A549 (cell line): ENCODE measurements at regions not wholly inside any gene's neighbourhood (a gene's known extent, or its start where the extent isn't known, plus 50 kb on each side); places are given as distances from the start of the nearest gene placed in this dataset.

ENCODE experiments used
- ATAC-seq, 2 experiments: fragments of 200-7000 bp in 1 of 2; fragments of >200 bp in 1 of 2; cut with Nextera tagmentation in 1 of 2; cut with Tn5 transposase in 1 of 2; 3 replicates each; pipeline versions ENCODE4 v1.8.0 to v1.9.1; 2018 to 2020; ENCODE audit warnings: mild to moderate bottlenecking in 1 of 2, moderate library complexity in 1 of 2
- CTCF ChIA-PET: fragments of 300-600 bp; sonication (Branson Sonifier 250); formaldehyde crosslinking; extraction: SDS; loops from one replicate; lab custom pipeline; 2021; ENCODE audit warnings: antibody characterized with exemption, inconsistent platforms; lab: Yijun Ruan, JAX
- POLR2A ChIA-PET: fragments of 350-600 bp; formaldehyde crosslinking; extraction: SDS; loops from one replicate; lab custom pipeline; 2021; ENCODE audit warnings: antibody characterized with exemption, inconsistent platforms; lab: Yijun Ruan, JAX
- DNase-seq, 2 experiments: peaks; one replicate each; pipeline versions ENCODE4 v3.0.0 to v3.0.0-alpha.2; 2011 to 2016; ENCODE audit warnings: low read depth in 1 of 2, low spot score in 1 of 2
- FAIRE-seq: peaks from 2 replicates; lab custom pipeline; 2011; peaks lifted over from hg19 to GRCh38; lab: Jason Lieb, UNC
- H3K27ac ChIP-seq, 2 experiments: fragments of >200 bp; sonication (Bioruptor Twin); formaldehyde crosslinking; 3 replicates each; pipeline ENCODE4 v1.5.1; 2016 to 2017
- H3K4me1 ChIP-seq: fragments of >200 bp; sonication (Bioruptor Twin); formaldehyde crosslinking; 3 replicates; pipeline ENCODE4 v1.6.1; 2016
- H3K4me2 ChIP-seq: fragments of >200 bp; sonication (Bioruptor Twin); formaldehyde crosslinking; 3 replicates; pipeline ENCODE4 v1.6.1; 2016
- H3K4me3 ChIP-seq: fragments of >200 bp; sonication (Bioruptor Twin); formaldehyde crosslinking; 3 replicates; pipeline ENCODE4 v1.5.1; 2016
- H3K9me3 ChIP-seq: fragments of >200 bp; sonication (Bioruptor Twin); formaldehyde crosslinking; 3 replicates; pipeline ENCODE4 v1.6.1; 2016
- BHLHE40 ChIP-seq: IDR thresholded peaks from 2 replicates; pipeline ENCODE4 v1.6.1; 2012; ENCODE audit warnings: low read depth, low read length, inconsistent platforms
- CBX2 ChIP-seq: fragments of 200-600 bp; sonication (generic); IDR thresholded peaks from 2 replicates; pipeline ENCODE4 v1.6.1; 2016; ENCODE audit warnings: low read depth, mild to moderate bottlenecking, borderline replicate concordance
- CHD4 ChIP-seq: fragments of 200-600 bp; sonication (generic); IDR thresholded peaks from 2 replicates; pipeline ENCODE4 v1.6.1; 2016; ENCODE audit warnings: antibody characterized with exemption, mild to moderate bottlenecking, borderline replicate concordance
- E2F6 ChIP-seq: IDR thresholded peaks from 2 replicates; pipeline ENCODE4 v1.6.1; 2012; ENCODE audit warnings: low read depth, borderline replicate concordance
- EHF ChIP-seq: fragments of 250-450 bp; sonication (Bioruptor Pico); IDR thresholded peaks from 2 replicates; pipeline ENCODE4 v1.5.0; 2020; ENCODE audit warnings: mild to moderate bottlenecking
- EHMT2 ChIP-seq: fragments of 200-600 bp; sonication (generic); IDR thresholded peaks from 2 replicates; pipeline ENCODE4 v1.6.1; 2016; ENCODE audit warnings: antibody characterized with exemption, low read depth, mild to moderate bottlenecking, moderate library complexity
- EP300 ChIP-seq, 2 experiments: fragments of >200 bp; sonication (Bioruptor Twin); formaldehyde crosslinking; IDR thresholded peaks; 2 replicates in 1 of 2; 3 replicates in 1 of 2; pipeline ENCODE4 v1.6.1; 2016 to 2017
- FOSB ChIP-seq: fragments of 250-450 bp; sonication (Bioruptor Pico); IDR thresholded peaks from 2 replicates; pipeline ENCODE4 v1.5.0; 2020; ENCODE audit warnings: mild to moderate bottlenecking, moderate library complexity
- FOXS1 ChIP-seq: fragments of 250-450 bp; sonication (Bioruptor Pico); IDR thresholded peaks from 2 replicates; pipeline ENCODE4 v1.5.0; 2020; ENCODE audit warnings: mild to moderate bottlenecking, moderate library complexity
- GATA3 ChIP-seq: IDR thresholded peaks from 2 replicates; pipeline ENCODE4 v1.6.1; 2012; ENCODE audit warnings: borderline replicate concordance
- KDM1A ChIP-seq: fragments of 200-600 bp; sonication (generic); IDR thresholded peaks from 2 replicates; pipeline ENCODE4 v1.6.1; 2016; ENCODE audit warnings: low read depth, mild to moderate bottlenecking
- KDM5A ChIP-seq: fragments of 200-600 bp; sonication (generic); IDR thresholded peaks from 2 replicates; pipeline ENCODE4 v1.6.1; 2016; ENCODE audit warnings: antibody characterized with exemption, mild to moderate bottlenecking
- MAZ ChIP-seq: fragments of 150-350 bp; IDR thresholded peaks from 2 replicates; pipeline ENCODE4 v1.6.1; 2014; ENCODE audit warnings: antibody characterized with exemption, low read depth, low read length, borderline replicate concordance
- NR3C1 ChIP-seq: fragments of >200 bp; sonication (Bioruptor Twin); formaldehyde crosslinking; IDR thresholded peaks from 3 replicates; pipeline ENCODE4 v1.6.1; 2017
- RNF2 ChIP-seq: fragments of 200-600 bp; sonication (generic); IDR thresholded peaks from 2 replicates; pipeline ENCODE4 v1.6.1; 2016; ENCODE audit warnings: low read depth, mild to moderate bottlenecking, antibody characterized with exemption, moderate library complexity, borderline replicate concordance
- TFCP2L1 ChIP-seq: fragments of 250-450 bp; sonication (Bioruptor Pico); IDR thresholded peaks from 2 replicates; pipeline ENCODE4 v1.5.0; 2021; ENCODE audit warnings: mild to moderate bottlenecking
- TP53 ChIP-seq: fragments of 250-450 bp; sonication (Bioruptor Pico); IDR thresholded peaks from 2 replicates; pipeline ENCODE4 v1.5.0; 2021; ENCODE audit warnings: mild to moderate bottlenecking, moderate library complexity
- USF2 ChIP-seq: fragments of 450-650 bp; IDR thresholded peaks from 2 replicates; pipeline ENCODE4 v1.6.1; 2014; ENCODE audit warnings: antibody characterized with exemption
- ZNF302 ChIP-seq: fragments of 250-450 bp; sonication (Bioruptor Pico); IDR thresholded peaks from 2 replicates; pipeline ENCODE4 v1.9.0; 2021; ENCODE audit warnings: inconsistent platforms, mild to moderate bottlenecking, moderate library complexity
- WGBS: methylation state at CpG from one replicate; pipeline ENCODE4 v1.1.6; 2017; ENCODE audit errors: missing lambda C conversion rate; 5-methylcytosine and 5-hydroxymethylcytosine counted together
- TF ChIP-seq, protein P1 (sequence below): fragments of >200 bp; sonication (Bioruptor Twin); formaldehyde crosslinking; IDR thresholded peaks from 2 replicates; pipeline ENCODE4 v1.6.1; 2016
- TF ChIP-seq, protein P2 (sequence below): fragments of 150-350 bp; IDR thresholded peaks from 2 replicates; pipeline ENCODE4 v1.6.1; 2014; ENCODE audit warnings: low read depth, mild to moderate bottlenecking, low read length
- TF ChIP-seq, protein P3 (sequence below): fragments of >200 bp; sonication (Bioruptor Twin); formaldehyde crosslinking; IDR thresholded peaks from 3 replicates; pipeline ENCODE4 v1.5.1; 2016

DNA sequence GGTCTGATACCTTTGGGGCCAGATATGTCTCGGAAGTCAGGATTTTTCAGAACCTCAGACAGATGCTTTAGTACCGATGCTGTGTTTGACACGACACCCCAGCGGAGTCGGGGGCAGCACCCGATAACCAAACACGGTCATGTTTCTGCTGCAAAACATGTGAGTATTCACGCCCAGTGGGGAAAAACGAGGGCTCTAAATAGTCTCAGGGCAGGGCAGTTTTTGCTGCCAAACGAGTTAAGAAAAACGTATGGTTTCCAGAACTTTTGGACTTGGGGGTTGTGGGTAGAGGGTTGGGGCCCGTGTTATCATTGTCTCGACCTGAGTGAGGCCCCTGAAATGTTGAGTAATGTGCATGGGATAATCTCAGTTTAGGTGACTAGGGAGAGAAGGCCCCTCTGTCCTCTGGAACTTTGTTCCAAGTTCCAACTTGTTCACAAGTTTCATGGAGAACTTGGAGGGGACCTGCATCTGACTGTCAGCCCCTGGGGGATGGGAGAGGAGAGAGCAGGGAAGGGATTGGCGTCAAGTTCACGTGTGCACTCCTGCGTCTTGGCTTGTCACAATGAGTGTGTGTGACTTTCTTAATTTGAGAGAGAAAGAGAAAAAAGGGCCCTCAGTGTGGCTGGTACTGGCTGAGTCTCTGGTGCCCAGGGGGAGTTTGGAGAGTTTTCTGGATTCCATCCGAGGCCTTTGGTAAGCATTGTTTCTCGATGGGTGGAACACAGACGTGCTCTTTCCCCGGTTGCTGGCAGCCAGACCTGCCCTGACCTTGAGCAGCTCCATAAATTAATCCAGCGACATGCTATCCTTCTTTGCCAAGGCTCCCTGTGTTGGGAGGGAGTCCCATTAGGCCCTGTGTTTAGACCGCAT is 83.9 kb upstream of the CIBAR2 start:
- H3K27ac ChIP-seq: no peak overlapping the region
- TF ChIP-seq EHMT2 (no peak), ZNF302 (CRISPR knock-in tag) (no peak), USF2 (no peak), KDM1A (no peak)
- ATAC-seq: no peak
- H3K9me3 ChIP-seq: no peaks in the 10 kb centered on the region
- CTCF ChIA-PET: interaction anchor here (0.9 to 1.7 kb wide), 4 partner anchors 47 to 81 kb away, joined by 3 to 4 read pairs (median 3); no protein-coding TSS in a partner anchor
- WGBS: 79% methylated on average over 22 of the region's 22 CpGs
- no peak for DNase-seq
- no peak overlapping the region for H3K4me3 ChIP-seq
- no peak for FAIRE-seq
- POLR2A ChIA-PET: no interaction called here
- H3K4me1 ChIP-seq: peaks cover 9% of the 10 kb centered on the region; the same call in 2 of the 3 replicates
- H3K4me2 ChIP-seq: no peak overlapping the region

- Histone ChIP-seq H3K4me3 (no peak overlapping the region), H3K4me1 (peaks cover 9% of the 10 kb centered on the region; the same call in 2 of the 3 replicates), H3K4me2 (no peak overlapping the region), H3K9me3 (no peaks in the 10 kb centered on the region), H3K27ac (no peak overlapping the region)
- ATAC-seq: no peak
- no peak for DNase-seq
- TF ChIP-seq MAZ (no peak), BHLHE40 (no peak), CHD4 (no peak), EHF (CRISPR knock-in tag) (no peak), FOSB (CRISPR knock-in tag) (no peak), KDM5A (no peak), EP300 (IDR thresholded peaks at IDR 0.05) (no peak), RNF2 (no peak)
- FAIRE-seq: no peak
- ChIA-PET POLR2A (no interaction called here), CTCF (interaction anchor here (0.8 to 2.2 kb wide), 5 partner anchors 8 to 82 kb away, joined by 3 to 7 read pairs (median 3); no protein-coding TSS in a partner anchor)
- WGBS: 87% methylated on average over 13 of the region's 13 CpGs
Observed at GRCh38 chr16:85196976-85197375, 84.7 kb upstream of the CIBAR2 start.

GRCh38 chr16:85197611-85198566 is 85.6 kb upstream of the CIBAR2 start:
- 0 out of 6 replicates have a peak overlapping the region, but pooled peaks of 1 of the 2 experiments have one; percentile 32 for H3K27ac ChIP-seq
- no peak overlapping the region for H3K4me2 ChIP-seq
- ChIA-PET CTCF (interaction anchor here (0.7 to 2.2 kb wide), 7 partner anchors 9 to 444 kb away, joined by 3 to 7 read pairs (median 3); no protein-coding TSS in a partner anchor), POLR2A (no interaction called here)
- H3K9me3 ChIP-seq: no peaks in the 10 kb centered on the region
- WGBS: 85% methylated on average over 21 of the region's 22 CpGs
- H3K4me1 ChIP-seq: peaks cover 9% of the 10 kb centered on the region; the same call in 2 of the 3 replicates
- ATAC-seq (no peak; a peak in 1 of 6 replicates), FAIRE-seq (no peak), DNase-seq (no peak)
- H3K4me3 ChIP-seq: no peak overlapping the region
- no peak for TF ChIP-seq TFCP2L1
- TF ChIP-seq E2F6: no peak
- TF ChIP-seq NR3C1: no peak
- no peak for TF ChIP-seq USF2
- TF ChIP-seq CBX2: no peak
- TF ChIP-seq, protein P1, sequence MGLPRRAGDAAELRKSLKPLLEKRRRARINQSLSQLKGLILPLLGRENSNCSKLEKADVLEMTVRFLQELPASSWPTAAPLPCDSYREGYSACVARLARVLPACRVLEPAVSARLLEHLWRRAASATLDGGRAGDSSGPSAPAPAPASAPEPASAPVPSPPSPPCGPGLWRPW: no peak
- TF ChIP-seq GATA3: no peak
- TF ChIP-seq, protein P2, sequence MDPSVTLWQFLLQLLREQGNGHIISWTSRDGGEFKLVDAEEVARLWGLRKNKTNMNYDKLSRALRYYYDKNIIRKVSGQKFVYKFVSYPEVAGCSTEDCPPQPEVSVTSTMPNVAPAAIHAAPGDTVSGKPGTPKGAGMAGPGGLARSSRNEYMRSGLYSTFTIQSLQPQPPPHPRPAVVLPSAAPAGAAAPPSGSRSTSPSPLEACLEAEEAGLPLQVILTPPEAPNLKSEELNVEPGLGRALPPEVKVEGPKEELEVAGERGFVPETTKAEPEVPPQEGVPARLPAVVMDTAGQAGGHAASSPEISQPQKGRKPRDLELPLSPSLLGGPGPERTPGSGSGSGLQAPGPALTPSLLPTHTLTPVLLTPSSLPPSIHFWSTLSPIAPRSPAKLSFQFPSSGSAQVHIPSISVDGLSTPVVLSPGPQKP: no peak
- TF ChIP-seq, protein P3, sequence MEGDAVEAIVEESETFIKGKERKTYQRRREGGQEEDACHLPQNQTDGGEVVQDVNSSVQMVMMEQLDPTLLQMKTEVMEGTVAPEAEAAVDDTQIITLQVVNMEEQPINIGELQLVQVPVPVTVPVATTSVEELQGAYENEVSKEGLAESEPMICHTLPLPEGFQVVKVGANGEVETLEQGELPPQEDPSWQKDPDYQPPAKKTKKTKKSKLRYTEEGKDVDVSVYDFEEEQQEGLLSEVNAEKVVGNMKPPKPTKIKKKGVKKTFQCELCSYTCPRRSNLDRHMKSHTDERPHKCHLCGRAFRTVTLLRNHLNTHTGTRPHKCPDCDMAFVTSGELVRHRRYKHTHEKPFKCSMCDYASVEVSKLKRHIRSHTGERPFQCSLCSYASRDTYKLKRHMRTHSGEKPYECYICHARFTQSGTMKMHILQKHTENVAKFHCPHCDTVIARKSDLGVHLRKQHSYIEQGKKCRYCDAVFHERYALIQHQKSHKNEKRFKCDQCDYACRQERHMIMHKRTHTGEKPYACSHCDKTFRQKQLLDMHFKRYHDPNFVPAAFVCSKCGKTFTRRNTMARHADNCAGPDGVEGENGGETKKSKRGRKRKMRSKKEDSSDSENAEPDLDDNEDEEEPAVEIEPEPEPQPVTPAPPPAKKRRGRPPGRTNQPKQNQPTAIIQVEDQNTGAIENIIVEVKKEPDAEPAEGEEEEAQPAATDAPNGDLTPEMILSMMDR: no peak
- no peak for TF ChIP-seq BHLHE40
- no peak for TF ChIP-seq TP53 (CRISPR knock-in tag)
- TF ChIP-seq FOXS1 (CRISPR knock-in tag): no peak
